Stimulated activated CD4-positive, alpha-beta T cell treated with anti-CD3 and anti-CD28 coated beads, TNF-alpha, amount 100 ng/mL, for 1 hour (primary cell): ENCODE measurements at regions not wholly inside any gene's neighbourhood (a gene's known extent, or its start where the extent isn't known, plus 50 kb on each side); places are given as distances from the start of the nearest gene placed in this dataset.
"Not testable (repeated sequence)": the region's sequence is repeated elsewhere in the genome, so short reads cannot be mapped to it uniquely, and the experiment has no call there.

Experiments
- DNase-seq, 3 donors: peaks; one replicate each; pipeline ENCODE4 v3.0.0-alpha.2; 2020; ENCODE audit warnings: low read depth in 3 of 3, low spot score in 1 of 3

- no peak for DNase-seq
These were observed 183.8 kb upstream of the NUDT10 start for GRCh38 chrX:51148848-51149247.

GRCh38 chrX:51151734-51152133 is 180.9 kb upstream of the NUDT10 start:
- DNase-seq = no peak

GRCh38 chrX:51155157-51155556 is 177.5 kb upstream of the NUDT10 start:
- no peak for DNase-seq

DNA sequence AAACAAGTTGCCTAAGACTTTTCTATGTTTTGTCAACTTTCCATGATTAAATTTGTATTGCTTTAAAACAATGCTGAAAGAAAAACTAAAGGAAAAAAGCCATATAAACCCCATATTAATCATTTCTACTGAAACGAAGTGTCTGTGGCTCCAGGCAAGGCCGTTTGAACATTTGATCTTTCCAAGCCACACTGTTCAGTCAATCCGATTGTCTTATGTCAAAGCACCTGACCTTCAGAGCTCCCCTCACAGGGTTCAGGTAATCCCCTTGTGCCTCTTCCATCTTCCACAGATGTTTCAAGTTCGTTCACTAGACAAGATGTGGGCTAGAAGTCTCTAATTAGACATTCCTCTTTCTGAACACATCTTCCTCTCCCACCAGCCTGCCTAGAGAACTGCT is 177.1 kb upstream of the NUDT10 start:
- no peak for DNase-seq

DNA sequence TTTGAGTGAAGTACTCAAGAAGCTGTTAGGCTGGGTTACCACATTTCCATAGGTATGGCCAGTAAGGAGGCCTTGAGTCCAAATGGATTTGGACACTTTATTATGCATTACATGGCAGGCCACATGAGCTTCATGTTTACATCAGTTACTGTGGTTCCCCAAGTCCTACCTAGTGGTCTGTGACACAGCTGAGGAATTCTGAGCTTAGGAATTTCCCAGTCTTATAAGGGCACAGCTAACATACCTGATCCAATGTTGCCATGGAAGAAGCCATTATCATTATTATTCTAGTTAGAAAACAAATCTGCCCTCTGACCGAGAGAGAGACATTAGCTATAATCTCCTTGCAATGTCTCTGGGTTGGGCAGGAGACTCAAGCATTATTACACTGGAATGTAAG is 174.4 kb upstream of the NUDT10 start:
- no peak for DNase-seq

GRCh38 chrX:51159378-51159777 is 173.2 kb upstream of the NUDT10 start:
- not testable (repeated sequence) for DNase-seq

DNA sequence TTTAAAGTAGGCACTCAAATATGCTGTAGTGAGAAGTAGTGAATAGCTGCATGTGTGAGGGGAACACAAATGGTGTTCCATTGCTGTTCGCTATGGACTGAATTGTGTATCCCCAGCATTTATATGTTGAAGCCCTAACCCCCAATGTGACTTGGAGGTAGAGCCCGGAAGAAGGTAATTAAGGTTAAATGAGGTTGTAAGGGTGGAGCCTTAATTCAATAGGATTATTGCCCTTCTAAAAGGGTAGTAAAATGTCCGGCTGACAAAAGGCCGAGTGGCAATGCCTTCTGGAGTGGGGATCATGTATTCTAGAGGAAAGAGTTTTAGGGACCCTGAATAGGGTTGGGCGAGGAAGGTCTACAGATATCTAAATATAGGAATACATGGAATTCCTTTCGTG is 168.9 kb upstream of the NUDT10 start:
- no peak for DNase-seq

- DNase-seq = not testable (repeated sequence)
These were observed 154.2 kb upstream of the NUDT10 start for GRCh38 chrX:51178356-51178900.

GRCh38 chrX:51179805-51180204 is 152.8 kb upstream of the NUDT10 start:
- not testable (repeated sequence) for DNase-seq

GRCh38 chrX:51182545-51182944 is 150.1 kb upstream of the NUDT10 start:
- DNase-seq = no peak

DNA sequence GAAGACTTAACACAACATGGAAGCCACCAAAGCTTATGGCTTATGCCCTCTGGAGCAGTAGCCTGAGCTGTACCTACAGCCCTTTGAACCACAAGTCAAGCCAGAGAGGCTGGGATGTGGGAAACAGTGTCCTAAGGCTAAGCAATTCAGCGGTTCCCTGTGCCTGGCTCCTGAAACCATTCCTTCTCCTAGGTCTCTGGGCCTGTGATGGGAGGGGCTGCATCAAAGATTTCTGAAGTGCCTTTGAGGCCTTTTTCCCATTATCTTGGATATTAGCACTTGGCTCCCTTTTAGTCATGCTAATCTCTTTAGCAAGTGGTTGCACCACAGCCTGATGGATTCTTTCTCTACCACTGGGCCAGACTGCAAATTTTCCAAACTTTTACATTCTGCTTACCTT is 140.5 kb upstream of the NUDT10 start:
- no peak for DNase-seq

- DNase-seq = no peak
These were observed 117.4 kb upstream of the NUDT10 start for GRCh38 chrX:51215266-51215665.

DNA sequence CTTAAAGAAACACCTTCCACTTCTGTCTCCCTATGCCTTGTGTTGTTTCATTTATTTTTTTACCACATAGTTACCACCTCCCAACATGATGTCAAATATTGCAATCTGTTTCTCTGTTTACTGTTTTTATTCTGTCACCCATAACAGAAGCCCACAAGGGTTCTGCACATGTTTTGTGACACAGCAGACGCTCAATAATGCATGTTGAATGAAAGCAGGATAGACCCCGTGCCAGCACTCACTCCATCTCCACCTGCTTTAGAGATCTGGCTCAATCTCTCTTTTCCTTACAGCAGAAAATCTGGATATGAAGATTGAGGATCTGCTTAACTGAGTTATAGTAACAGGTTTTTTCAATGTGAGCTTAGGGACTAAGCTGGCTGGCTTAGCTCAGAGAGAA is 116.8 kb upstream of the NUDT10 start:
- no peak for DNase-seq

DNA sequence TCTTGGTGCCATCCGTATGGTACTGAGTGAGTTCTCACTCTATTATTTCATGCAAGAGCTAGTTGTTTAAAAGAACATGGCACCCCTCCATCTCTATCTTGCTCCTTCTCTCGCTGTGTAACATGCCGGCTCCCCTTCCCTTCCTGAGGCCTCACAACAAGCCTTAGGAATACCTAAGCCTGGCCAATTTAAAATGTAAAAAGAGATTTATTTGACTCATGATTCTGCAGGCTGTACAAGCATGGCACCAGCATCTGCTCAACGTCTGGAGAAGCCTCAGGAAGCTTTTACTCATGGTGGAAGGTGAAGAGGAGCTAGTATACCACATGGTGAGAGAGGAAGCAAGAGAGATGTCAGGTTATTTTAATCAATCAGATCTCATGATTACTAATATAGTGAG is 90.4 kb upstream of the NUDT10 start:
- no peak for DNase-seq

- no peak for DNase-seq
These were observed 75.1 kb upstream of the NUDT10 start for GRCh38 chrX:51257490-51257889.

DNA sequence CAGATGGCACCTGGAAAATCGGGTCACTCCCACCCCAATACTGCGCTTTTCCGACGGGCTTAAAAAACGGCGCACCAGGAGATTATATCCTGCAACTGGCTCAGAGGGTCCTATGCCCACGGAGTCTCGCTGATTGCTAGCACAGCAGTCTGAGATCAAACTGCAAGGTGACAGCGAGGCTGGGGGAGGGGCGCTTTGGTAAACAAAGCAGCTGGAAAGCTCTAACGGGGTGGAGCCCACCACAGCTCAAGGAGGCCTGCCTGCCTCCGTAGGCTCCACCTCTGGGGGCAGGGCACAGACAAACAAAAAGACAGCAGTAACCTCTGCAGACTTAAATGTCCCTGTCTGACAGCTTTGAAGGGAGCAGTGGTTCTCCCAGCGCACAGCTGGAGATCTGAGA is 70.4 kb upstream of the NUDT10 start:
- not testable (repeated sequence) for DNase-seq

- no peak for DNase-seq
These were observed 60.0 kb upstream of the NUDT10 start for GRCh38 chrX:51272638-51273037.

GRCh38 chrX:51281758-51282318 is 50.8 kb upstream of the NUDT10 start:
- no peak for DNase-seq
